ENCODE measurements at regions not wholly inside any gene's neighbourhood (a gene's known extent, or its start where the extent isn't known, plus 50 kb on each side); places are given as distances from the start of the nearest gene placed in this dataset.

- no peak for TF ChIP-seq CTCF (IDR thresholded peaks at IDR 0.05)
- Mint-ChIP-seq H3K4me3 (no peak overlapping the region), H3K36me3 (peaks cover 7% of the 10 kb centered on the region), H3K4me1 (no peaks in the 10 kb centered on the region), H3K27me3 (ENCODE audit: low read depth in 2 of 2) (no peaks in the 10 kb centered on the region), H3K9me3 (peaks cover 8 to 14% of the 10 kb centered on the region in 2 donors), H3K27ac (no peak overlapping the region)
- DNase-seq (no peak), ATAC-seq (no peak)
- intact Hi-C loops (cut with micrococcal nuclease), result no loop called here
- Histone ChIP-seq H3K9me3 (ENCODE audit: control insufficient read depth, insufficient read depth, low read length) (no peaks in the 10 kb centered on the region), H3K27ac (ENCODE audit: low read length) (no peak overlapping the region), H3K36me3 (ENCODE audit: control insufficient read depth, insufficient read depth, low read length) (no peaks in the 10 kb centered on the region), H3K4me3 (ENCODE audit: low read length) (no peak overlapping the region), H3K4me1 (ENCODE audit: control insufficient read depth, insufficient read depth, low read length) (no peaks in the 10 kb centered on the region), H3K27me3 (ENCODE audit: control insufficient read depth, insufficient read depth, low read length) (no peaks in the 10 kb centered on the region)
- 76% methylated on average over 1 of the region's 1 CpG for WGBS (ENCODE audit: insufficient coverage)
These were observed 359.6 kb upstream of the MC4R start for GRCh38 chr18:60732143-60732542.

- H3K36me3 ChIP-seq (ENCODE audit: control insufficient read depth, insufficient read depth, low read length), result no peaks in the 10 kb centered on the region
- no peak overlapping the region for H3K4me3 ChIP-seq (ENCODE audit: low read length)
- WGBS (ENCODE audit: insufficient coverage), result 91% methylated on average over 6 of the region's 7 CpGs
- no peak for TF ChIP-seq CTCF (IDR thresholded peaks at IDR 0.05)
- H3K4me3 Mint-ChIP-seq, result no peak overlapping the region
- DNase-seq, result no peak
- intact Hi-C loops (cut with micrococcal nuclease), result no loop called here
- H3K9me3 Mint-ChIP-seq, result peaks cover 3 to 9% of the 10 kb centered on the region in 2 donors
- no peaks in the 10 kb centered on the region for H3K27me3 ChIP-seq (ENCODE audit: control insufficient read depth, insufficient read depth, low read length)
- H3K9me3 ChIP-seq (ENCODE audit: control insufficient read depth, insufficient read depth, low read length), result no peaks in the 10 kb centered on the region
- no peaks in the 10 kb centered on the region for H3K4me1 Mint-ChIP-seq
- no peaks in the 10 kb centered on the region for H3K27me3 Mint-ChIP-seq (ENCODE audit: low read depth in 2 of 2)
- H3K4me1 ChIP-seq (ENCODE audit: control insufficient read depth, insufficient read depth, low read length), result no peaks in the 10 kb centered on the region
- no peak overlapping the region for H3K27ac Mint-ChIP-seq
- no peak for ATAC-seq
- H3K27ac ChIP-seq (ENCODE audit: low read length), result no peak overlapping the region
- H3K36me3 Mint-ChIP-seq, result no peaks in the 10 kb centered on the region
These were observed 366.6 kb upstream of the MC4R start for GRCh38 chr18:60739212-60739611.

- Histone ChIP-seq H3K4me3 (ENCODE audit: low read length) (no peak overlapping the region), H3K4me1 (ENCODE audit: control insufficient read depth, insufficient read depth, low read length) (no peaks in the 10 kb centered on the region), H3K9me3 (ENCODE audit: control insufficient read depth, insufficient read depth, low read length) (no peaks in the 10 kb centered on the region), H3K36me3 (ENCODE audit: control insufficient read depth, insufficient read depth, low read length) (no peaks in the 10 kb centered on the region), H3K27ac (ENCODE audit: low read length) (no peak overlapping the region), H3K27me3 (ENCODE audit: control insufficient read depth, insufficient read depth, low read length) (no peaks in the 10 kb centered on the region)
- H3K9me3 Mint-ChIP-seq, result peaks cover 3% of the 10 kb centered on the region in 2 donors
- TF ChIP-seq CTCF (IDR thresholded peaks at IDR 0.05), result no peak
- no peaks in the 10 kb centered on the region for H3K36me3 Mint-ChIP-seq
- DNase-seq, result no peak
- intact Hi-C loops (cut with micrococcal nuclease), result no loop called here
- no peaks in the 10 kb centered on the region for H3K27me3 Mint-ChIP-seq (ENCODE audit: low read depth in 2 of 2)
- ATAC-seq, result no peak
- no peaks in the 10 kb centered on the region for H3K4me1 Mint-ChIP-seq
- H3K27ac Mint-ChIP-seq, result no peak overlapping the region
- H3K4me3 Mint-ChIP-seq, result no peak overlapping the region
- WGBS (ENCODE audit: insufficient coverage), result 90% methylated on average over 8 of the region's 8 CpGs
These were observed 367.7 kb upstream of the MC4R start for GRCh38 chr18:60740313-60740712.

- Mint-ChIP-seq H3K36me3 (no peaks in the 10 kb centered on the region), H3K9me3 (no peaks in the 10 kb centered on the region), H3K4me1 (no peaks in the 10 kb centered on the region), H3K4me3 (no peak overlapping the region), H3K27ac (no peak overlapping the region), H3K27me3 (ENCODE audit: low read depth in 2 of 2) (no peaks in the 10 kb centered on the region)
- ATAC-seq (no peak), DNase-seq (no peak)
- Histone ChIP-seq H3K27me3 (ENCODE audit: control insufficient read depth, insufficient read depth, low read length) (no peaks in the 10 kb centered on the region), H3K9me3 (ENCODE audit: control insufficient read depth, insufficient read depth, low read length) (no peaks in the 10 kb centered on the region), H3K36me3 (ENCODE audit: control insufficient read depth, insufficient read depth, low read length) (no peaks in the 10 kb centered on the region), H3K27ac (ENCODE audit: low read length) (no peak overlapping the region), H3K4me1 (ENCODE audit: control insufficient read depth, insufficient read depth, low read length) (no peaks in the 10 kb centered on the region), H3K4me3 (ENCODE audit: low read length) (no peak overlapping the region)
- TF ChIP-seq CTCF (IDR thresholded peaks at IDR 0.05), result no peak
- intact Hi-C loops (cut with micrococcal nuclease), result no loop called here
These were observed 373.9 kb upstream of the MC4R start for GRCh38 chr18:60746491-60746890.
